ENCODE measurements at regions not wholly inside any gene's neighbourhood (a gene's known extent, or its start where the extent isn't known, plus 50 kb on each side); places are given as distances from the start of the nearest gene placed in this dataset.

GRCh38 chr12:72191761-72192160 lies 80.4 kb upstream of the TRHDE start:
- Mint-ChIP-seq H3K27ac (ENCODE audit: unreplicated experiment) (no peak overlapping the region), H3K36me3 (ENCODE audit: unreplicated experiment) (no peaks in the 10 kb centered on the region), H3K9me3 (ENCODE audit: unreplicated experiment) (peaks cover 1% of the 10 kb centered on the region), H3K4me1 (ENCODE audit: unreplicated experiment) (no peaks in the 10 kb centered on the region), H3K4me3 (ENCODE audit: unreplicated experiment) (no peak overlapping the region), H3K27me3 (ENCODE audit: unreplicated experiment) (peaks cover 3% of the 10 kb centered on the region)
- TF ChIP-seq CTCF (IDR thresholded peaks at IDR 0.05), result no peak
- no peak for DNase-seq (ENCODE audit: extremely low spot score, unreplicated experiment)

GRCh38 chr12:72197790-72198189 lies 74.4 kb upstream of the TRHDE start:
- H3K9me3 Mint-ChIP-seq (ENCODE audit: unreplicated experiment), result no peaks in the 10 kb centered on the region
- no peaks in the 10 kb centered on the region for H3K4me1 Mint-ChIP-seq (ENCODE audit: unreplicated experiment)
- H3K36me3 Mint-ChIP-seq (ENCODE audit: unreplicated experiment), result no peaks in the 10 kb centered on the region
- TF ChIP-seq CTCF (IDR thresholded peaks at IDR 0.05), result no peak
- H3K27me3 Mint-ChIP-seq (ENCODE audit: unreplicated experiment), result no peaks in the 10 kb centered on the region
- DNase-seq (ENCODE audit: extremely low spot score, unreplicated experiment), result no peak
- H3K4me3 Mint-ChIP-seq (ENCODE audit: unreplicated experiment), result no peak overlapping the region
- no peak overlapping the region for H3K27ac Mint-ChIP-seq (ENCODE audit: unreplicated experiment)

- no peaks in the 10 kb centered on the region for H3K27me3 Mint-ChIP-seq (ENCODE audit: unreplicated experiment)
- H3K27ac Mint-ChIP-seq (ENCODE audit: unreplicated experiment), result no peak overlapping the region
- no peak for DNase-seq (ENCODE audit: extremely low spot score, unreplicated experiment)
- no peak for TF ChIP-seq CTCF (IDR thresholded peaks at IDR 0.05)
- no peaks in the 10 kb centered on the region for H3K9me3 Mint-ChIP-seq (ENCODE audit: unreplicated experiment)
- no peaks in the 10 kb centered on the region for H3K36me3 Mint-ChIP-seq (ENCODE audit: unreplicated experiment)
- H3K4me1 Mint-ChIP-seq (ENCODE audit: unreplicated experiment), result no peaks in the 10 kb centered on the region
- H3K4me3 Mint-ChIP-seq (ENCODE audit: unreplicated experiment), result no peak overlapping the region
Measured at GRCh38 chr12:72201457-72201856, 70.7 kb upstream of the TRHDE start.

GRCh38 chr12:72203764-72204335 lies 68.3 kb upstream of the TRHDE start:
- Mint-ChIP-seq H3K27ac (ENCODE audit: unreplicated experiment) (no peak overlapping the region), H3K36me3 (ENCODE audit: unreplicated experiment) (no peaks in the 10 kb centered on the region), H3K4me1 (ENCODE audit: unreplicated experiment) (no peaks in the 10 kb centered on the region), H3K4me3 (ENCODE audit: unreplicated experiment) (no peak overlapping the region), H3K9me3 (ENCODE audit: unreplicated experiment) (no peaks in the 10 kb centered on the region), H3K27me3 (ENCODE audit: unreplicated experiment) (no peaks in the 10 kb centered on the region)
- TF ChIP-seq CTCF (IDR thresholded peaks at IDR 0.05), result no peak
- no peak for DNase-seq (ENCODE audit: extremely low spot score, unreplicated experiment)

- TF ChIP-seq CTCF (IDR thresholded peaks at IDR 0.05), result no peak
- no peak for DNase-seq (ENCODE audit: extremely low spot score, unreplicated experiment)
- no peak overlapping the region for H3K27ac Mint-ChIP-seq (ENCODE audit: unreplicated experiment)
- no peaks in the 10 kb centered on the region for H3K4me1 Mint-ChIP-seq (ENCODE audit: unreplicated experiment)
- no peaks in the 10 kb centered on the region for H3K27me3 Mint-ChIP-seq (ENCODE audit: unreplicated experiment)
- no peaks in the 10 kb centered on the region for H3K9me3 Mint-ChIP-seq (ENCODE audit: unreplicated experiment)
- no peak overlapping the region for H3K4me3 Mint-ChIP-seq (ENCODE audit: unreplicated experiment)
- no peaks in the 10 kb centered on the region for H3K36me3 Mint-ChIP-seq (ENCODE audit: unreplicated experiment)
Measured at GRCh38 chr12:72207079-72207478, 65.1 kb upstream of the TRHDE start.

All from osteocyte (in vitro differentiated cells).